Upper lobe of left lung (tissue), 4 donors: ENCODE measurements at regions not wholly inside any gene's neighbourhood (a gene's known extent, or its start where the extent isn't known, plus 50 kb on each side); places are given as distances from the start of the nearest gene placed in this dataset.

Source experiments
- CTCF ChIP-seq, 6 experiments: fragments of 450-650 bp in 4 of 6; fragments of 200-600 bp in 2 of 6; sonication (generic) in 2 of 6; IDR thresholded peaks; one replicate each; pipeline ENCODE4 v1.5.1; 2016 to 2019; ENCODE audit warnings: antibody characterized with exemption in 6 of 6
- EP300 ChIP-seq, 4 donors: sonication (generic); formaldehyde crosslinking; IDR thresholded peaks; one replicate each; pipeline ENCODE4 v1.5.1; 2017; ENCODE audit warnings: antibody characterized with exemption in 4 of 4, control low read depth in 2 of 4

DNA sequence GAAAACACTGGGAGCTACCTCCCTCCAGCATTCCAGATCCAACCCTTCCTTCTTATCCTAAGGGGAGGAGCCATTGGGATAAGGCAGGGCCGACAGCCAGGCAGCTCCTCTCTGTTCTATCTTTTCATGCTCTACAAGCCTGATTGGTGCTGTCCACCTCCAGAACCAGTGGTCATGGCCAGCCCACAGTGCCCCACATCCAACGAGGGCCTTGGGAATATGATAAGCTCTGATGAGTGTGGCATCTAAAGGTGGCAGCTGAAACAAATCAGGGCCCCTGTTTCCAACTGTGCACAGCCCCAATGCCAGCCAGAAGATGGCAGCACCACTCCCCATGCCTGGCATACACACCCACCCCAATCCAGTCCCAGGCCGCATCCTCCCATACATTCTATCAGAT is 329.3 kb downstream of the C1D start:
- TF ChIP-seq EP300 (IDR thresholded peaks at IDR 0.05): no peak
- peak in 5 of 6 experiments; percentile 10 to 39 (median 28) for TF ChIP-seq CTCF (IDR thresholded peaks at IDR 0.05)
